ENCODE measurements at regions not wholly inside any gene's neighbourhood (a gene's known extent, or its start where the extent isn't known, plus 50 kb on each side); places are given as distances from the start of the nearest gene placed in this dataset.

DNA sequence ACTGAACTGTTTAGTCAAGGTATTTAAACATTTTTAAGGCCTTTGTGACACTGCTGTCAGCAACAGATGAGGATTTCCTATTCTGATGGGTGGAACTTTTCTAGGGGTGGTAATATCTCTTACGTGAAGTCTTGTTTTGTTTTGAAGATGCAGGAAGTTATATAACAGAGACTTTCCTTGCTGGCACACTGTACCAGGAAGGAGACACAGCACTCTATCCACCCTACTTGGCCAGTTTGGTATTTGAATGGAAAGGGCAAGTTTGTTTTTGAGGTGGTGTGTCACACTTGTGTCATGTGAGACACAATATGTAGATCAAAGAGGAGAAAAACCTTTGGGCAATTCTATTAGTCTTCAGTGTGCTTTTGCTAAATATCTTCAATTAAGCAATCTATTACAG is 51.6 kb upstream of the SRP54 start:
- peaks cover 44% of the 10 kb centered on the region for H3K4me1 Mint-ChIP-seq
- peak overlapping the region; percentile 98 for H3K27ac Mint-ChIP-seq
- no peaks in the 10 kb centered on the region for H3K9me3 Mint-ChIP-seq
- H3K4me3 Mint-ChIP-seq = peak overlapping the region; percentile 72
- peak; percentile 36 for DNase-seq
- H3K27me3 Mint-ChIP-seq = no peaks in the 10 kb centered on the region
- peaks cover 16% of the 10 kb centered on the region for H3K36me3 Mint-ChIP-seq

DNA sequence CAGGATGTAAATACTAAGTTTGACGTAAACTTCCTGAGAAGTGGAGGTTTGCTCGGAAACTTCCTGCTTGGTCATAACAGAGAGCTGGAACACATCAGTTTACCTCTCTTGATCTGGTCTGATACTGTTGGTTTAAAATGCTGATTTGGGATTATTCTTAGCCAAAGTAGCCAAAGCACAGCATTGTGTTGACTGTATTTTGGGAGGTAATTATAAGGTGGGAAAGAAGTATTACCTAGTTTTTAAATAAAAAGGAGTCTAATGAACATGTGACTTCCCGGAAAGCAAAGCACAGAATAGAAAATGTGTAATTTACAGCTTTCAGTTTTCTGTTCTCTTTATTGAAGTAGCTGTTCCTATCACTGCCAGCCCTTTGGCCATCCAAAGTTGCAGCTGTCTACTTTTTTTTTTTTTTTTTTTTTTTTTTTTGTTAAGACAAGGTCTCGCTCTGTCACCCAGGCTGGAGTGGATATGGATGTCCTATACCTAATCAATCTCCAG is 52.2 kb upstream of the SRP54 start:
- Mint-ChIP-seq H3K4me1 (peaks cover 44% of the 10 kb centered on the region), H3K27ac (peak overlapping the region; percentile 98), H3K4me3 (peak overlapping the region; percentile 72), H3K9me3 (no peaks in the 10 kb centered on the region), H3K36me3 (peaks cover 16% of the 10 kb centered on the region), H3K27me3 (no peaks in the 10 kb centered on the region)
- peak; percentile 10 for DNase-seq

DNA sequence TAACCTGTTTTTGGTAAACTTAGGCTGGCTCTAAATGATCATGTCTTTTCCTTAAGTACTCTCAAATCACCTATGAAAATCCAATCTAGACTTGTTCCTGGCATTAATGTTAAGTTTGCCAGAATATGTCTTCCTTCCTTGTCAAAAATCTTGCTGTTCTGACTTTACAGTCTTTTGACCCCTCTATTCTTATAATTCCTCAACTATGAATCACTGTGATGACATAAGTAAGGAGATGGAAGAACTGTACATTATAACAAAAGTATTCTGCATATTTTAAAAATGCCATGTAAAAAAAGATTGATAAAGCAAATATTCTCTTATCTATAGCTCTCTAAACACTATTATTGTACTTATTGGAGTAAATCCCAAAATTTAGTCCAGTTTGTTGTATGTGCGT is 51.4 kb upstream of the BAZ1A start:
- no peak overlapping the region for H3K4me3 Mint-ChIP-seq
- no peaks in the 10 kb centered on the region for H3K27me3 Mint-ChIP-seq
- no peak for DNase-seq
- no peak overlapping the region for H3K27ac Mint-ChIP-seq
- H3K4me1 Mint-ChIP-seq = peaks cover 25% of the 10 kb centered on the region
- H3K36me3 Mint-ChIP-seq = peaks cover 10% of the 10 kb centered on the region
- no peaks in the 10 kb centered on the region for H3K9me3 Mint-ChIP-seq
